ENCODE measurements at regions not wholly inside any gene's neighbourhood (a gene's known extent, or its start where the extent isn't known, plus 50 kb on each side); places are given as distances from the start of the nearest gene placed in this dataset.

DNA sequence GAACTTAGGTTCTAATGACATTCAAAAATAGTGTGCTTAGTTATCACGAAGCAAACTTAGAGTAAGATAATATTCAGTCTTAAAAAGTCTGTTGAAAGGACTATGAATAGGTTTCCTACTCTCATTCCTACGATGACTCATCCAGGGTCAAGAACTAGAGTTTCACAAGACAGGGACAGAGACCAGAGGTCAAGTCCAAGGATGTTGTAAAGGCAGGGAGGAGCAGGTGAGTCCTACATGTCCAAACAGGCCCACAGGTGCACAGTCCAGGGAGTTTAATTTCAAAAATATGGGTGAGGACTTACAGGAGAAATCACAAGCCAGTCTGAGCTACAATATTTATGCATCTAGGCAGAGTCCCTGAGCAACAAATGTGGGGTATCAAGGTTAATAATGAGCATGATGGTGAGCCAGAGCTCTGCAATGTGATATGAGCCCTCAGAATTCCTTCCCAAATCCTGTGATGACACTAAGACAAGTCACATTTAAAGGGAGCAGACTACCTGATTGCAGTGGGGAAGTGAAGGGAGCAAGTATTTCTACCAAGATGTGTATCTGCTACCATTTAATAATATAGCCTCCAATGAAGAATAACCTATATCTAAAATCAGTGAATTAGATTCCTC lies 100.0 kb upstream of the NRIP1 start (continued):
- TF ChIP-seq NFAT5 (CRISPR knock-in tag; IDR thresholded peaks at IDR 0.05) = no peak
- no peak for TF ChIP-seq ZNF263 (CRISPR knock-in tag; IDR thresholded peaks at IDR 0.05)
- no peak for TF ChIP-seq ZNF331 (CRISPR knock-in tag; IDR thresholded peaks at IDR 0.05)
- no peak for TF ChIP-seq ZNF546 (CRISPR knock-in tag; conservative IDR thresholded peaks at IDR 0.05)
- TF ChIP-seq FOXK1 (CRISPR knock-in tag; IDR thresholded peaks at IDR 0.05; ENCODE audit: borderline replicate concordance, low read depth) = peak; percentile 74; the same call in 1 of the 2 replicates
- 0 out of 2 replicates have a peak, but pooled peaks have one; percentile 67 for TF ChIP-seq ZMYM2 (CRISPR knock-in tag; IDR thresholded peaks at IDR 0.05)
- TF ChIP-seq ZNF558 (CRISPR knock-in tag; IDR thresholded peaks at IDR 0.05; ENCODE audit: borderline replicate concordance) = no peak
- no peak for TF ChIP-seq ATF1 (CRISPR knock-in tag; IDR thresholded peaks at IDR 0.05)
- TF ChIP-seq CAMTA2 (CRISPR knock-in tag; IDR thresholded peaks at IDR 0.05; ENCODE audit: borderline replicate concordance) = no peak
- TF ChIP-seq RARA (CRISPR knock-in tag; IDR thresholded peaks at IDR 0.05) = peak; percentile 94
- TF ChIP-seq MEIS2 (CRISPR knock-in tag; IDR thresholded peaks at IDR 0.05) = no peak
- TF ChIP-seq KDM3A (CRISPR knock-in tag; IDR thresholded peaks at IDR 0.05; ENCODE audit: low read depth) = no peak
- no peak for TF ChIP-seq POLR2G (IDR thresholded peaks at IDR 0.05; ENCODE audit: low read depth, low read length)
- TF ChIP-seq CBFB (CRISPR knock-in tag; IDR thresholded peaks at IDR 0.05) = no peak
- TF ChIP-seq, protein P1, sequence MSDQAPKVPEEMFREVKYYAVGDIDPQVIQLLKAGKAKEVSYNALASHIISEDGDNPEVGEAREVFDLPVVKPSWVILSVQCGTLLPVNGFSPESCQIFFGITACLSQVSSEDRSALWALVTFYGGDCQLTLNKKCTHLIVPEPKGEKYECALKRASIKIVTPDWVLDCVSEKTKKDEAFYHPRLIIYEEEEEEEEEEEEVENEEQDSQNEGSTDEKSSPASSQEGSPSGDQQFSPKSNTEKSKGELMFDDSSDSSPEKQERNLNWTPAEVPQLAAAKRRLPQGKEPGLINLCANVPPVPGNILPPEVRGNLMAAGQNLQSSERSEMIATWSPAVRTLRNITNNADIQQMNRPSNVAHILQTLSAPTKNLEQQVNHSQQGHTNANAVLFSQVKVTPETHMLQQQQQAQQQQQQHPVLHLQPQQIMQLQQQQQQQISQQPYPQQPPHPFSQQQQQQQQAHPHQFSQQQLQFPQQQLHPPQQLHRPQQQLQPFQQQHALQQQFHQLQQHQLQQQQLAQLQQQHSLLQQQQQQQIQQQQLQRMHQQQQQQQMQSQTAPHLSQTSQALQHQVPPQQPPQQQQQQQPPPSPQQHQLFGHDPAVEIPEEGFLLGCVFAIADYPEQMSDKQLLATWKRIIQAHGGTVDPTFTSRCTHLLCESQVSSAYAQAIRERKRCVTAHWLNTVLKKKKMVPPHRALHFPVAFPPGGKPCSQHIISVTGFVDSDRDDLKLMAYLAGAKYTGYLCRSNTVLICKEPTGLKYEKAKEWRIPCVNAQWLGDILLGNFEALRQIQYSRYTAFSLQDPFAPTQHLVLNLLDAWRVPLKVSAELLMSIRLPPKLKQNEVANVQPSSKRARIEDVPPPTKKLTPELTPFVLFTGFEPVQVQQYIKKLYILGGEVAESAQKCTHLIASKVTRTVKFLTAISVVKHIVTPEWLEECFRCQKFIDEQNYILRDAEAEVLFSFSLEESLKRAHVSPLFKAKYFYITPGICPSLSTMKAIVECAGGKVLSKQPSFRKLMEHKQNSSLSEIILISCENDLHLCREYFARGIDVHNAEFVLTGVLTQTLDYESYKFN (CRISPR knock-in tag; conservative IDR thresholded peaks at IDR 0.05) = peak; percentile 47; the same call in 1 of the 2 replicates
- TF ChIP-seq, protein P2, sequence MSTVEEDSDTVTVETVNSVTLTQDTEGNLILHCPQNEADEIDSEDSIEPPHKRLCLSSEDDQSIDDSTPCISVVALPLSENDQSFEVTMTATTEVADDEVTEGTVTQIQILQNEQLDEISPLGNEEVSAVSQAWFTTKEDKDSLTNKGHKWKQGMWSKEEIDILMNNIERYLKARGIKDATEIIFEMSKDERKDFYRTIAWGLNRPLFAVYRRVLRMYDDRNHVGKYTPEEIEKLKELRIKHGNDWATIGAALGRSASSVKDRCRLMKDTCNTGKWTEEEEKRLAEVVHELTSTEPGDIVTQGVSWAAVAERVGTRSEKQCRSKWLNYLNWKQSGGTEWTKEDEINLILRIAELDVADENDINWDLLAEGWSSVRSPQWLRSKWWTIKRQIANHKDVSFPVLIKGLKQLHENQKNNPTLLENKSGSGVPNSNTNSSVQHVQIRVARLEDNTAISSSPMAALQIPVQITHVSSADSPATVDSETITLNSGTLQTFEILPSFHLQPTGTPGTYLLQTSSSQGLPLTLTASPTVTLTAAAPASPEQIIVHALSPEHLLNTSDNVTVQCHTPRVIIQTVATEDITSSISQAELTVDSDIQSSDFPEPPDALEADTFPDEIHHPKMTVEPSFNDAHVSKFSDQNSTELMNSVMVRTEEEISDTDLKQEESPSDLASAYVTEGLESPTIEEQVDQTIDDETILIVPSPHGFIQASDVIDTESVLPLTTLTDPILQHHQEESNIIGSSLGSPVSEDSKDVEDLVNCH (CRISPR knock-in tag; IDR thresholded peaks at IDR 0.05) = no peak
- TF ChIP-seq ZNF678 (CRISPR knock-in tag; IDR thresholded peaks at IDR 0.05) = no peak
- no peak for TF ChIP-seq ZNF572 (CRISPR knock-in tag; IDR thresholded peaks at IDR 0.05)
- no peak for TF ChIP-seq ZBTB8A (CRISPR knock-in tag; IDR thresholded peaks at IDR 0.05; ENCODE audit: borderline replicate concordance, low read depth)
- TF ChIP-seq FOXM1 (CRISPR knock-in tag; IDR thresholded peaks at IDR 0.05) = no peak
- TF ChIP-seq ZNF564 (CRISPR knock-in tag; IDR thresholded peaks at IDR 0.05) = no peak
